ENCODE measurements at regions not wholly inside any gene's neighbourhood (a gene's known extent, or its start where the extent isn't known, plus 50 kb on each side); places are given as distances from the start of the nearest gene placed in this dataset.

- DNase-seq (no peak), FAIRE-seq (no peak)
- H3K9me3 ChIP-seq (ENCODE audit: control insufficient read depth in 2 of 2, insufficient read depth in 1 of 2, low read depth in 1 of 2, low read length in 1 of 2): no peaks in the 10 kb centered on the region
- no peaks in the 10 kb centered on the region for H3K27me3 ChIP-seq (ENCODE audit: control insufficient read depth in 3 of 3, insufficient read depth in 3 of 3, low read length in 3 of 3)
- no peaks in the 10 kb centered on the region for H3K36me3 ChIP-seq (ENCODE audit: control insufficient read depth in 3 of 3, insufficient read depth in 2 of 3, low read depth in 1 of 3, low read length in 3 of 3)
- H3K4me1 ChIP-seq (ENCODE audit: control insufficient read depth in 3 of 3, insufficient read depth in 2 of 3, low read depth in 1 of 3, low read length in 2 of 3): no peaks in the 10 kb centered on the region
- no peak overlapping the region for H3K27ac ChIP-seq (ENCODE audit: low read depth in 1 of 3, low read length in 2 of 3)
- H3K4me3 ChIP-seq (ENCODE audit: low read depth in 1 of 3, low read length in 3 of 3): no peak overlapping the region
These were observed 444.2 kb downstream of the LRATD1 start for GRCh38 chr2:15076668-15077067.

- Histone ChIP-seq H3K4me3 (ENCODE audit: low read depth in 1 of 3, low read length in 3 of 3) (no peak overlapping the region), H3K27me3 (ENCODE audit: control insufficient read depth in 3 of 3, insufficient read depth in 3 of 3, low read length in 3 of 3) (no peaks in the 10 kb centered on the region), H3K27ac (ENCODE audit: low read depth in 1 of 3, low read length in 2 of 3) (no peak overlapping the region), H3K36me3 (ENCODE audit: control insufficient read depth in 3 of 3, insufficient read depth in 2 of 3, low read depth in 1 of 3, low read length in 3 of 3) (no peaks in the 10 kb centered on the region), H3K4me1 (ENCODE audit: control insufficient read depth in 3 of 3, insufficient read depth in 2 of 3, low read depth in 1 of 3, low read length in 2 of 3) (no peaks in the 10 kb centered on the region), H3K9me3 (ENCODE audit: control insufficient read depth in 2 of 2, insufficient read depth in 1 of 2, low read depth in 1 of 2, low read length in 1 of 2) (no peaks in the 10 kb centered on the region)
- DNase-seq (no peak), FAIRE-seq (no peak)
- 63 to 73% (median 71%) methylated on average over 6 of the region's 6 CpGs for WGBS, 3 donors
These were observed 448.8 kb downstream of the LRATD1 start for GRCh38 chr2:15081356-15081755.

GRCh38 chr2:15082105-15083058 lies 449.9 kb downstream of the LRATD1 start:
- no peaks in the 10 kb centered on the region for H3K9me3 ChIP-seq (ENCODE audit: control insufficient read depth in 2 of 2, insufficient read depth in 1 of 2, low read depth in 1 of 2, low read length in 1 of 2)
- no peaks in the 10 kb centered on the region for H3K4me1 ChIP-seq (ENCODE audit: control insufficient read depth in 3 of 3, insufficient read depth in 2 of 3, low read depth in 1 of 3, low read length in 2 of 3)
- DNase-seq (no peak), FAIRE-seq (no peak)
- 65 to 78% (median 69%) methylated on average over 5 of the region's 5 CpGs for WGBS, 3 donors
- no peaks in the 10 kb centered on the region for H3K36me3 ChIP-seq (ENCODE audit: control insufficient read depth in 3 of 3, insufficient read depth in 2 of 3, low read depth in 1 of 3, low read length in 3 of 3)
- H3K4me3 ChIP-seq (ENCODE audit: low read depth in 1 of 3, low read length in 3 of 3): no peak overlapping the region
- H3K27ac ChIP-seq (ENCODE audit: low read depth in 1 of 3, low read length in 2 of 3): no peak overlapping the region
- no peaks in the 10 kb centered on the region for H3K27me3 ChIP-seq (ENCODE audit: control insufficient read depth in 3 of 3, insufficient read depth in 3 of 3, low read length in 3 of 3)

- FAIRE-seq (no peak), DNase-seq (no peak)
- Histone ChIP-seq H3K36me3 (ENCODE audit: control insufficient read depth in 3 of 3, insufficient read depth in 2 of 3, low read depth in 1 of 3, low read length in 3 of 3) (no peaks in the 10 kb centered on the region), H3K4me1 (ENCODE audit: control insufficient read depth in 3 of 3, insufficient read depth in 2 of 3, low read depth in 1 of 3, low read length in 2 of 3) (no peaks in the 10 kb centered on the region), H3K9me3 (ENCODE audit: control insufficient read depth in 2 of 2, insufficient read depth in 1 of 2, low read depth in 1 of 2, low read length in 1 of 2) (no peaks in the 10 kb centered on the region), H3K27me3 (ENCODE audit: control insufficient read depth in 3 of 3, insufficient read depth in 3 of 3, low read length in 3 of 3) (no peaks in the 10 kb centered on the region), H3K4me3 (ENCODE audit: low read depth in 1 of 3, low read length in 3 of 3) (no peak overlapping the region), H3K27ac (ENCODE audit: low read depth in 1 of 3, low read length in 2 of 3) (no peak overlapping the region)
- WGBS, 3 donors: 89 to 95% (median 94%) methylated on average over 27 to 33 of the region's 33 CpGs
These were observed 452.4 kb downstream of the LRATD1 start for GRCh38 chr2:15084826-15085489.

GRCh38 chr2:15092181-15092580 lies 459.7 kb downstream of the LRATD1 start:
- no peak overlapping the region for H3K4me3 ChIP-seq (ENCODE audit: low read depth in 1 of 3, low read length in 3 of 3)
- DNase-seq (no peak), FAIRE-seq (no peak)
- H3K4me1 ChIP-seq (ENCODE audit: control insufficient read depth in 3 of 3, insufficient read depth in 2 of 3, low read depth in 1 of 3, low read length in 2 of 3): no peaks in the 10 kb centered on the region
- no peak overlapping the region for H3K27ac ChIP-seq (ENCODE audit: low read depth in 1 of 3, low read length in 2 of 3)
- WGBS, 3 donors: 77 to 89% (median 86%) methylated on average over 1 of the region's 1 CpG
- H3K27me3 ChIP-seq (ENCODE audit: control insufficient read depth in 3 of 3, insufficient read depth in 3 of 3, low read length in 3 of 3): no peaks in the 10 kb centered on the region
- H3K9me3 ChIP-seq (ENCODE audit: control insufficient read depth in 2 of 2, insufficient read depth in 1 of 2, low read depth in 1 of 2, low read length in 1 of 2): no peaks in the 10 kb centered on the region
- no peaks in the 10 kb centered on the region for H3K36me3 ChIP-seq (ENCODE audit: control insufficient read depth in 3 of 3, insufficient read depth in 2 of 3, low read depth in 1 of 3, low read length in 3 of 3)

- WGBS, 3 donors: 75 to 82% (median 81%) methylated on average over 6 of the region's 6 CpGs
- DNase-seq: no peak
- Histone ChIP-seq H3K27ac (ENCODE audit: low read depth in 1 of 3, low read length in 2 of 3) (no peak overlapping the region), H3K36me3 (ENCODE audit: control insufficient read depth in 3 of 3, insufficient read depth in 2 of 3, low read depth in 1 of 3, low read length in 3 of 3) (no peaks in the 10 kb centered on the region), H3K27me3 (ENCODE audit: control insufficient read depth in 3 of 3, insufficient read depth in 3 of 3, low read length in 3 of 3) (no peaks in the 10 kb centered on the region), H3K9me3 (ENCODE audit: control insufficient read depth in 2 of 2, insufficient read depth in 1 of 2, low read depth in 1 of 2, low read length in 1 of 2) (no peaks in the 10 kb centered on the region), H3K4me3 (ENCODE audit: low read depth in 1 of 3, low read length in 3 of 3) (no peak overlapping the region), H3K4me1 (ENCODE audit: control insufficient read depth in 3 of 3, insufficient read depth in 2 of 3, low read depth in 1 of 3, low read length in 2 of 3) (no peaks in the 10 kb centered on the region)
- no peak for FAIRE-seq
These were observed 460.2 kb downstream of the LRATD1 start for GRCh38 chr2:15092691-15093090.

- WGBS, 3 donors: 90 to 97% (median 95%) methylated on average over 1 of the region's 1 CpG
- FAIRE-seq: no peak
- no peak for DNase-seq
- Histone ChIP-seq H3K36me3 (ENCODE audit: control insufficient read depth in 3 of 3, insufficient read depth in 2 of 3, low read depth in 1 of 3, low read length in 3 of 3) (no peaks in the 10 kb centered on the region), H3K27me3 (ENCODE audit: control insufficient read depth in 3 of 3, insufficient read depth in 3 of 3, low read length in 3 of 3) (no peaks in the 10 kb centered on the region), H3K9me3 (ENCODE audit: control insufficient read depth in 2 of 2, insufficient read depth in 1 of 2, low read depth in 1 of 2, low read length in 1 of 2) (no peaks in the 10 kb centered on the region), H3K27ac (ENCODE audit: low read depth in 1 of 3, low read length in 2 of 3) (no peak overlapping the region), H3K4me1 (ENCODE audit: control insufficient read depth in 3 of 3, insufficient read depth in 2 of 3, low read depth in 1 of 3, low read length in 2 of 3) (no peaks in the 10 kb centered on the region), H3K4me3 (ENCODE audit: low read depth in 1 of 3, low read length in 3 of 3) (no peak overlapping the region)
These were observed 461.6 kb downstream of the LRATD1 start for GRCh38 chr2:15094161-15094560.

- H3K27me3 ChIP-seq (ENCODE audit: control insufficient read depth in 3 of 3, insufficient read depth in 3 of 3, low read length in 3 of 3): no peaks in the 10 kb centered on the region
- H3K9me3 ChIP-seq (ENCODE audit: control insufficient read depth in 2 of 2, insufficient read depth in 1 of 2, low read depth in 1 of 2, low read length in 1 of 2): no peaks in the 10 kb centered on the region
- FAIRE-seq (no peak), DNase-seq (no peak)
- no peaks in the 10 kb centered on the region for H3K4me1 ChIP-seq (ENCODE audit: control insufficient read depth in 3 of 3, insufficient read depth in 2 of 3, low read depth in 1 of 3, low read length in 2 of 3)
- no peak overlapping the region for H3K27ac ChIP-seq (ENCODE audit: low read depth in 1 of 3, low read length in 2 of 3)
- H3K36me3 ChIP-seq (ENCODE audit: control insufficient read depth in 3 of 3, insufficient read depth in 2 of 3, low read depth in 1 of 3, low read length in 3 of 3): no peaks in the 10 kb centered on the region
- no peak overlapping the region for H3K4me3 ChIP-seq (ENCODE audit: low read depth in 1 of 3, low read length in 3 of 3)
These were observed 464.3 kb downstream of the NBAS start for GRCh38 chr2:15096873-15097272.

All from small intestine (tissue), 7 donors.